SIG-M5 treated with dmso at 0.1 percent for 504 hours (cell line): ENCODE measurements at regions not wholly inside any gene's neighbourhood (a gene's known extent, or its start where the extent isn't known, plus 50 kb on each side); places are given as distances from the start of the nearest gene placed in this dataset.

ENCODE experiments used
- DNase-seq: peaks from one replicate; lab custom pipeline; 2025; ENCODE audit not compliant: unreplicated experiment; lab: John Stamatoyannopoulos, UW

DNA sequence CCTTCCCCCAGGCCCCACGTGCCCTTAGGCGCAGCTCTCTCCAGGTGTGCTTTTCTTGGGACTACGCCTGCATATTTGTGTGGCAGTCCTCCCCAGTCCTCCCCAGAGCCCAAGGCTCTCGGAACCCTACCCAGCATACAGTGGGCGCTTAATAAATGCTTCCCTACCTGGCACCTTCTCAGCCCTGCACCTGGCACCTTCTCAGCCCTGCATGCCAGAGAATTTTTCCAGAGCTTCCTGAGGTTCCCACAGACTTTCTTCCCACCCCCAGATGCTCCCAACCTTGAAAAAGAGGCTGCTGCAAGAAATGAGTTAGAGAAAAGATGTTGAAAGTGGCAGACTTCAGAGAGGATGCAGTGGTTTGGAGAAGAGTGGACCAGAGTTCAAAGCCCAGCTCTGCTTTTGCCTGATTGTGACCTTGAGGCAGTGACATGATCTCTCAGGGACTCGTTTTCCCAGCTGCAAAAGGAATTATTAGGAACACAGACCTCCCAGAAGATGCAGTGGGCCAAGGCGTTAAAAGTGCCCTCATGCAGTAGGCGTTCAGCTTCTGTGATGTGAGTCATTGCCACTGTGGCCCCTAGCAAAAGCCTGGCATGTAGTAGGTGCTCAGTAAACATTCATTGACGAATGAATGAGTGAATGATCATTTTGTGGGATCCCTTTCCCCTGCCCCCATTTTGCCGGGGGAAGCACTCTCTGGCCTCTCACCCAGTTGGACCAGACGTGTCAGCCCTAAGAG, 167.2 kb downstream of the PHETA1 start:
- DNase-seq: no peak

DNA sequence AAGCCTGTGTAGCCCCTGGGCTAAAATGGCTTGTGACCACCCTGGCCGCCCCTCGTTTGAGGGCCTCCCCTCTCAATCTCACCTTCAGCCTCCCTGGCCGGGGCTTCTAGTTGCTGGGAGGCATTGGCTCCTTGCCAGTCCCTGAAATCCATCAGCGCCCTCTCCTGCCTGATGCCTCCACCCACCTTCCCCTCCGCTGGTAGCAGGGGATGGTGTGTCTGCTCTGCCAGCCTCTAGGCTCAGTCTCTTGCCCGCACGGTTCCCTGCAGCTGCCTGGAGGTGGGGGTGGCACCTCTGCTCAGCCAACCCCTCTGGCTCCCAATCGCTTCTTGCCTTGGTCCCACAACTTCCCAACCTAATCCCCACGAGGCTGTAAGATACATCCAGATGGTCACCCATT, 167.9 kb downstream of the PHETA1 start:
- DNase-seq: no peak

DNA sequence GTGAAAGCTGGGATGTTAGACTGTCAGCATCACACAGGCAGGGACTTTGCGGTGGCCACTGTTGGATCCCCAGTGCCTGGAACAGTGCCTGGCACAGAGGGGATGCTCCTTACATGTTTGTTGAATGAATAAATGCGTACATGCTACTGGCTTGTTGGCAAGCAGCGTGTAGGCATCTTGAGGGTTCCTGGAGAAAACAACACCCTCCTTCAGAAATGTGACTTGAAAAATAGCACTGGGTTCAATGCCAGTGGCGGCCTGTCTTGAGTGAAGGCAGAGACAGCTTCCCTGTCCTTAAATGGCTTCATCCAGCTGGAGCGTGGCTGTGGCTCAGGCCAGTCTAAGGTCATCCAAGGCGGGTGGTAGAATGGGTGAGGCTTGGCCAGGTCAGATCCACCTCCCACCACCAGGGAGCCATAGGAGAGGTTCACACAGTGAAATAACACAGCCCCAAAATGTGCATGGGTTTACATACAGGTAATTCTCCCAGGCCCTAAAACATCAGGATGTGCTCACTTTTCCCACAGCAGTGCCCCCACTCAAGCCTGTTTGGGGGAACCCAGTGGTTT, 171.4 kb downstream of the PHETA1 start:
- DNase-seq: no peak

DNA sequence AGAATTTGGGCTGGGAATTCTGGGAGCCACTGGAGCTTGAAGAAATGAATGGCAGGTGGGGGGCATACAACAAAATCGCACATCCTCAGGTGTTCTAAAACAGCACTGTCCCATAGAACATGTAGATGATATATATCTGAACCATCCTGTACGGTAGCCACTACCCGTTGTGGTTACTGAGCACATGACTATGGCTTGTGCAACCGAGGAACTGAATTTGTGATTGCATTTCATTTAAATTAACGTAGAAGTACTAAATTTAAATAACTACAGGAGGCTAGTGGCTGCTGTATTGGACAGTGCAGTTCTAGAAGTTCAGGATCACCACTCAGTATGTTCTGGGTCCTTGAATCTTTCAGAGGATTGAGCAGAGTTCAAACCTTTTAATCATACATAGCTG, 172.4 kb downstream of the PHETA1 start:
- peak; percentile 82 for DNase-seq

DNA sequence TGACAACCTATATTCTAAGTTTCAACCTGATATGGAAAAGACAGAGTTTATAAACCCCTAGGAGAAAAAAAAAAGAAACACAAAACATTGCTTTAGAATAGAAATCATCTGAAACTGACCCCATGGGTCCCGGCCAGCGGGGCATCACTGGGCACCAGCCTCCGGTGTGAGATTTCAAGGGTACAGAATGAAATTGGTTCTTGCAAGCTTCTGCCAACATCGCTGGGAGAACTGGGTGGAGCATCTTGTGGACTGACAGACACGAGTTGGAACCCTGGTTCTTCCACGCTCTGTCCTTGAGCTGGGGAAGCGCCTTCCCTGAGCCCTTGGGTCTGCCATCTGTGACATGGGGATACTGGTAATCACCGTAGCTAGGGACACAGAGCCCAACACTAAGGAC, 173.6 kb downstream of the PHETA1 start:
- no peak for DNase-seq

DNA sequence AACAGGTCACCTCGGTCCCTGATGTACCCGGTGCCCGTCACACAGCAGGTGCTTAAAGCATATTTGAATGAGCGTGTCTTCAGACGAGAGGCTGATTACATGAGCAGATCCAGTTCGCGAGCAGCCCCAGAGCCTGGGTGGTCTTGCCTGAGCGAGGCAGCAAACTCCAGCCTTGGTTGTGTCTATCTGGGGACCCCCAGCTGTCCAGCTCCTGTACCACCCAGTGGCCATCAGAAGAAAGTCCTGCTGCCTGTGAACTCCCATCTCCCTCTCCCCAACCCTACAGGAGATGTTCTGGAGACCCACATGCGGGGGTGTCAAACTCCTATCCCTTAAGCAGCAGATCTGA, 174.2 kb downstream of the PHETA1 start:
- no peak for DNase-seq

DNA sequence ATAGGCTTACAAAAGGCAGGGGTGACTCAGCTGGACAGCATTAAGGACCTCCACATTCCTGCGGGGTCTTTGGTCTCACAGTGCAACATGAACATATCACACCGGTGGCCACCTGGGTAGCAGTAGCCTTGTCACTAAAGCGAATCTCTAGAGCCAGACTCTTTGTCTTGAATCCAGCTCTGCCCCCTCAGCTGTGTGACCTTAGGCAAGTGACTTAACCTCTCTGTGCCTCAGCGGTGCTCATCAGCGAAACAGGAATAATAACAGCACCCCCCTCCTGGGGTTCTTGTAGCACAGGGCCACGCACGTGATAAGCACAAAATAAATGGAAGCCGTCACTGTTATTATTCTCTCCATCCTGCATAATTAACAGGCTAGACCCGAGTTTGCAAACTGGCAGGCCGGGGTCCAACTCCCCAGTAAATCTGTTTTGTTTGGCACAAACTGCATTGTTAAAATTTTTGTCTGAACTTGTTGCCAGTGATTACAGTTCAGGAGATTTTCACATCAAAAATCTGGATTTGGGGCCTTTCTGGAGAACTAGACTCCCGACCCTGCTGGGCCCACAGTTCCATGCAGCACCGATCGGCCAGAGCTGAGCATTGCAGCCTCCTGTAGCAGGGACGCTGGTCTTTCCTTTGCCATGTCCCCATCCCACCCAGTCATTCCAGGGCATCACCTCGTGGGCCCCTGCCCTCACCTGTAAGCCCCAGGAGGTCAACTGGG, 174.8 kb downstream of the PHETA1 start:
- no peak for DNase-seq

DNA sequence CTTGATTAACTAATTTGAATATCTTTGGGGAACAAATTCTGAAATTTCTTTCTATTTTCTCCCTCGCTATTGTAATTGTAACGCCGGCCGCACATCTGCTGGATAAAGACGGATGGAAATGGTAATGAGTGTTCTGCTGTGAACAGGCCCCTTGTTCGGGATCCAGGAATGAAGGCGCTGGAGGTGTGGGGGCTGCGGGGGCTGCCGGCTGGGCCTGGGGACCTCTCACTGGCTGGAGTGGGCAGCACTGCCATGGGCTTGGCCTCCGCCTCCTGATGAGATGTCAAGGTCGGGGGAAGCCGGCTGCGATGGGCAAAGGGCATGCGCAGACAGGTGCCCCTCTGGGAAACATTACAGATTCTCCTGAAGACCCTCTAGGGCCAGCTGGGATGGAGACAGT, 175.4 kb downstream of the PHETA1 start:
- no peak for DNase-seq

DNA sequence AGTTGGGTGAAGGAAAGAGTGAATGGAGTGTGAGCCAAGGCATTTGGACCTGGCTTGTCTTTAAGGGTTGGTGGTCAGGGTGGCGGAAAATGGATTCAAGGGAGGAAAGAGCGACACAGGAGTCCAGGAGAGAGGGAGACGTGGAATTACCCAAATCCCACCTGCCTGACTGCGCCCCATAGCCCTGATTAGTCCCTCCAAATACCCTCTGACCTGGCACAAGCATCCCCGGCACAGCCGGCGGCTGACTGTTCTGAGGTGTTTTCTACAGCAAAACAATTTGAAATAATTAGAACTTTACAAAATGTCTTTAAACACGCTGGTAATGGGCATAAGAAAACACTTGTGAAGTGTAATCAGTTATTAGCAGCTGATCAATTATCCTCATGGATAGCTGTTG, 175.8 kb downstream of the PHETA1 start:
- DNase-seq: no peak

DNA sequence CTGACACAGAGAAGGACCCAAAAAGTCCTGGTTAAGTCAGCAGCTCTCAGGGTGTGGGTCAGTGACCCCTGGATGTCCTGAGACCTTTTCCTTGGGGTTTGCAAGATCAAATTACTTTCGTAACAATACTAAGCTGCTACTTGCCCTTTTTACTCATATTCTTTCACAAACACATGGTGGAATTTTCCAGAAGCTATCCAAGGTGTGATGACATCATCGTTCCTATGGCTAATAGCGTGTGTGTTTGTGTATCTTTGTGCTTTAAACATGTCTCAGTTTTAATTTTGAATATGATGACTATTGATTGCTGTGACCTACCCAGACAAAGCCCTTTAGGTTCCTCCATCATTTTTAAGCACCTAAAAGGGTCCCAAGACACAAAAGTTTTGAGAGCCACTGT, 176.2 kb downstream of the PHETA1 start:
- no peak for DNase-seq

DNA sequence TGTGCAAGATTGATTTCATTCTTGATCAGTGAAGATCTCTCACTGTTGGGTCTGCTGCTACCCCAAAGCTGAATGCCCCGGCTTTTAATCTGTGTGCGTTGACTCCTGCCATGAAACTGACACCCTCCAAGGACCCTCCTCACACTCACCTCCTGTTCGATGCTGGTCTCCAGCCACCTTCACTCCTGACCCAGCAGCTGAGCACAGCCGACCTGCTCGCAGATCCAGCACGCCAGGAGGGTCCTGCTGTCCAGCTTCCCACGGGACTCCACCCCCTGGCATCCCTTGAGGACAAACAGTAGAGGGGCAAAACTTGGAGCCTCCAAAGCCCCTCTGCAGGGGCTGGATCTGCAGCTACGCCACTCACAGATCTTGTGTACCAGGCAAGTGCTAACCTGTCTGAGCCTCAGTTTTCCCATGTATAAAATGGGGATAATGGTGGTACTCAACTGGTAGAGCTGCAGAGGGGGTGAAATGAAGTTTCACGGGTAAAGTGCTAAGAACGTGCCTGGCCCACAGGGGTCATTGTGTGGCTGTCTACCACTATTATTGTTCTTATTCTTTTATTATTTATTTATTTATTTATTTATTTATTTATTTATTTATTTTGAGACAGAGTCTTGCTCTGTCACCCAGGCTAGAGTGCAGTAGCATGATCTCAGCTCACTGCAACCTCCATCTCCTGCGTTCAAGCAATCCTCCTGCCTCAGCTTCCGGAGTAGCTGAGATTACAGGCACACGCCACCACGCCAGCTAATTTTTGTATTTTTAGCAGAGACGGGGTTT, 178.0 kb downstream of the PHETA1 start:
- no peak for DNase-seq

DNA sequence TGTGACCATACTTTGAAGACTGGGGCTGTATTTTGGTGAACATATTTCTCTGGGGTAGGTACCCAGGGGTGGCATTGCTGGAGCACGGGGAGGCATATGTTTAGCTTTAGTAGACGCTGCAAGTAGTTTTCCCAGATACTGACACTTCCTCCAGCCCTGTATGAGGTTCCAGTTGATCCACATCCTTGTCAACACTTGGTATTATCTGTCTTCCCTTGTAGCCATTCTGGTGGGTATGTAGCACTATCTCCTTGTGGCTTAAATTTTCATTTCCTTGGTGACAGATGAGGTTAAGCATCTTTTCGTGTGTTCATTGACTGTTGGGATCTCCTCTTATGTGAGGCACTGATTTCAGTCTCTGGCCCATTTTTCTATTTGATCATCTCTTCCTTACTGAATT, 179.1 kb downstream of the PHETA1 start:
- DNase-seq: no peak

DNA sequence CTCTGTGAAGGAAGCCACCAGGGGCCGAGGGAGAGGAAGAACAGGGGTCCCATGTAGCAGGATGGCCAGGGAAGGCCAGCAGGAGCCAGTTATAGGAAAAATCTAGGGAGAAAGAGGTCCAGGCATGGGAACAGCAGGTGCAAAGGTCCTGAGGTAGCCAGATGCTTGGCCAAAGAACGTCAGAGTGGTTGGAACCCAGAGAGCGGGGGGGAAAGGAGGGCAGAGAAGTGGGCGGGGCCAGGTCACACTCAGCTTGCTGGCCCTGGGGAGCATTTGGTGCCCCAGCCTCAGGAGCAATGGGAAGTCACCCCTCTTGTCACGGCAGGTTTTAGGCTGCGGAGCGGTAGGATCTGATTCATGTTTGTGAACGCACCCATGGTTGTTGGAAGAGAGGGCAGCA, 180.5 kb downstream of the PHETA1 start:
- no peak for DNase-seq

DNA sequence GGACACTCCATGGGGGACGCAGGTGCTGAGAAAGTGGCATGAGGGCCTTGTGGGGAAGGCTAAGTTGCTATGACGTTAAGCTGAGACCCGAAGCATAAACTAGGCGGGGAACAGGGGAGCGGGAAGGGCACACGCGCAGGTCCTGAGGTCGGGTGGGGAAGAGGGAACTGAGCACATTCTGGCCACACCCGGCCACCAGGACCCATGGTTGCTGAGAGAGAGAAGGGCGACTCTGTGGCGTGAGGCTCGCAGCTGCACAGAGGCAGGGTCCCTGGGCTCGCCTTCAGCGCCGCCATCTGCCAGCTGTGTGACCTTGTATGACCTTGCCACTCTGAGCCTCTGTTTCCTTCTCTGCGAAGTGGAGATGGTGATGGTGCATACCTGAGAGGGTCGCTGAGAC, 182.5 kb downstream of the PHETA1 start:
- DNase-seq: no peak

DNA sequence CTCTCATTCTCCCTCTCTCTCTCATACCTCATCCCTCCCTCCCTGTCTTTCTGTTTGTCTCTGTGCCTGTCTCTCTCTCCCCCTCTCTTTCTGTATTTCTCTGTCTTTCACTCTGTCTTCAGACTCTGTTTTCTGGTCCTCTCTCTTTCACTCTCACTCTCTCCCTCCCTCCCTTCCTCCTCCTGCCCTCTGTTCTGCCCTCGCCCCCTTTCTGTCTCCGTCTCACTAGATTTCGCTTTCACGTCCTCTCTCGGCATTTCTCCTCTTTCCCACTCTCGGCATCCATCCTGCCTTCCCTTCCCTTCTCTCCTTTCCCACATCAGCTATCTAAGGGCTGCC, 183.0 kb downstream of the PHETA1 start:
- DNase-seq: no peak

DNA sequence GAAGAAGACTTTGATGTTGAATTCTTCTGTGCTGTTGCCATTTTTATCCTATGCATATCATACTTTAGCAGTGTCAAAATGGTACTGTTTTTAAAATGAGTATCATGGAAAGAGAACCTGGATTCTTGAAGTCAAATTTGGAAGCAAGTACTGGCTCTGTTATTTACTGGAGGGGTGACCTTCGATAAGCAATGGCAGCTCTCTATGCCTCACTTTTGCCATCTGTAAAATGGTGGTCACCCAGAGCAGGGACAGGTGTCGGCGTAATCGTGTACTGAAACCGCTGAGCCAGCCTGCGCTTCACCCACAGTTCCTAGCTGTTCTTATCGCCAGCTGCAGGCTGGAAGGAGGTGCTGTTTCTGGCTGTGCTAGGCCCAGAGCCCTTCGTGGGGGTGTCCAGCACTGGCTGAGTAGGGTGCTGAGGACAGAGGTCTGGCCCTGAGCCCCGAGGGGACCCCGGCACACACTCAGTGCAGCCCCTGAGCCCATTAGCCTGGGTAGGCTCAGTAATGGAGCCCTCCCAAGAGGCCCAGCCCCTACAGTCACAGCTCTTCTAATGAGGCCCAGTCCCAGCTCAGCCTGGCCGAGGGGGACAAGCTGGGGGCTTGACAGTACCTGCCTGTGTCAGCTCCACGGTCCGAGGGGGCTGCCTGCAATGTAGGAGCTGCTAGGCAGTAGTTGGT, 183.5 kb downstream of the PHETA1 start:
- no peak for DNase-seq

DNA sequence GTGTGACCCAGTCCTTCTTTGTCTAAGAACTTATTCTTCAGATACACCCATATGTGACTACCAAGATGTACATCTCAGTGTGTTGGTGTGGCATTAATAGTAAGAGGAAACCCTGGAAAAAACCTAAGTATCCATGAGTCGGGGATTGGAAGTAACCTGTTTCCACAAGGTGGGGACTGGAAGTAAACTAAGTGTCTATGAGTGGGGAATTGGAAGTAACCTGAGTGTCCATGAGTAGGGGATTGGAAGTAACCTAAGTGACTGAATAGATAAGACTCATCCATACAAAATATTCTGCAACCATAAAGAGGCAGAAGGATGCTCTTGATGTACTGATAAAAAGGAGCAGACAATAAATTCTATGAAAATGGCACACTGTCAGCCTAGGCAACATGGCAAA, 184.7 kb downstream of the PHETA1 start:
- no peak for DNase-seq

DNA sequence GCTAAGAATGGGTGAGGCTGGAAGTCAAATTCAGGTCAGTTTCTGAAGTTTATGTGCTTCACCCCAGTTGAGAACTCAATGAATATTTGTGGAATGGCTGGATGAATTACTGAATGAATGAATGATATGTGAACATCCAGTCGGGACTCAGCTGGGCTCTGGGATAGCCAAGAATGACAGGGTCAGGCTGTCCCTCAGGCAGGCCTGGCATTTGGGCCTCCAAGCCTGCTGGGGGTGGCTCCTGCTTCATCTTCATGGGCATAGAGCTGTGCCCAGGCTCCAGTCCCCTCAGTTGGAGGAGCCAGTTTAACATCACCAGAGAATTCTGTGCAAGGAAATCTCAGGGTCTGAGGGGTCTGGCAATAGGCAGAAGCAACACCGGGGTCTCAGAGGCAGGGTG, 185.8 kb downstream of the PHETA1 start:
- DNase-seq: no peak

DNA sequence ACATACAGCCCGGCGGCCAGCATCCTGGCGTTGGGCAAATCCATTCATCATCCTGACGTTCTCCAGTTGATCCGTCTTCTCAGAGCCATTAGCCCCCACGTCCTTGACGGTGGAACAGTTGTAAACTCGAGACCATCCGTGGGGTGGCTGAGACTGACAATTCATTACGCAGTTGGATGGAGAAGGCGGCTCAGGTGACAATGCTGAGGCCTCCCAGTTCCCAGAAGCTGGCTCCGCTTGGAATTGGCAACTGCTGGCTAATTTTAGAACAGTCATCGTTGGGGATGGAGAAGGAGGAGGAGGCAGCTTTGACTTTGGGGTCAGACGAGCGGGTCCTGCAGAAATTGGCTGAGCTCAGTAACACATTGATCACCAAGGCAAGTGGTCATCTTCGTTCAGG, 186.5 kb downstream of the PHETA1 start:
- DNase-seq: no peak

DNA sequence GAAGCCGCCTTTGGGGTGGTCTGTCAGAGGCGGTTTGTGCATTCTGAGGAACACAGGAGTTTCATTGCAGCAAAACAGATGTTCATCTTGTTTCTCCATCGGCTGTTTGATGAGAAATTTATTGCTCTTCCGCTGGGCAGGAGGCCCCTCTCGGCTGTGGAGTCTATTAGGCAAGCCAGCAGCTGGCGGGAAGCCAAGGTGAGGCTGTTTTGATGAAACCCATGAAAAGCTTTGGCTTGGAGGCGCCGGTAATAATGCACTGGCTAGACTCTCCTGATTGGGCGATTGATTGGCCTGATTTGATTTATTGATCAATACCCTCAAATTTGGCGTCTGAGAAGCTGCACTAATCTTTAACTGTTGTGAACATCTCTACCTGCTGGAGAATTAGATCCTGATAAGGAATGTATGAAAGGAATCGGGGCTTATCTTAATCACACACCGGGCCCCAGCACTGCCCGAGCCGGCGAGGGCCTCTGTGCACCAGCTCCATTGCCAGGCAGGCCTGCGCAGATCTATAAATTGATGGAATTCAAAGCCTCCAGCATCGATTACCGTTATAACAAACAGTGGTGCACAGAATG, 187.7 kb downstream of the PHETA1 start:
- peak; percentile 94 for DNase-seq
